DOHH2 (cell line): ENCODE measurements at regions not wholly inside any gene's neighbourhood (a gene's known extent, or its start where the extent isn't known, plus 50 kb on each side); places are given as distances from the start of the nearest gene placed in this dataset.

Source experiments
- H3F3A ChIP-seq: fragments of 200-600 bp; sonication (generic), shearing (Covaris generic); 2 replicates; pipeline ENCODE4 v1.6.0; 2016; ENCODE audit warnings: antibody characterized with exemption, mild to moderate bottlenecking; ENCODE audit not compliant: control insufficient read depth, insufficient read depth
- H3K27ac ChIP-seq: fragments of 200-600 bp; sonication (generic); 2 replicates; pipeline ENCODE4 v1.5.1; 2014; ENCODE audit warnings: low read depth, mild to moderate bottlenecking, low read length, moderate library complexity
- H3K27me3 ChIP-seq: fragments of 200-600 bp; sonication (generic); 2 replicates; pipeline ENCODE4 v1.6.1; 2014; ENCODE audit warnings: mild to moderate bottlenecking, low read length, mixed read lengths; ENCODE audit not compliant: control insufficient read depth
- H3K36me3 ChIP-seq: fragments of 200-600 bp; sonication (generic); 2 replicates; pipeline ENCODE4 v1.6.1; 2014; ENCODE audit warnings: mild to moderate bottlenecking, low read length, moderate library complexity, mixed read lengths; ENCODE audit not compliant: control insufficient read depth
- H3K4me1 ChIP-seq: fragments of 200-600 bp; sonication (generic); 2 replicates; pipeline ENCODE4 v1.6.1; 2014; ENCODE audit warnings: mild to moderate bottlenecking, low read length, mixed read lengths; ENCODE audit not compliant: control insufficient read depth
- H3K4me2 ChIP-seq: fragments of 200-600 bp; sonication (generic); 2 replicates; pipeline ENCODE4 v1.6.0; 2014; ENCODE audit warnings: mild to moderate bottlenecking, low read length, moderate library complexity
- H3K4me3 ChIP-seq: fragments of 200-600 bp; sonication (generic); 2 replicates; pipeline ENCODE4 v1.5.1; 2014; ENCODE audit warnings: mild to moderate bottlenecking, low read length, mixed read lengths
- H3K79me2 ChIP-seq: fragments of 200-600 bp; sonication (generic); 2 replicates; pipeline ENCODE4 v1.6.1; 2014; ENCODE audit warnings: mild to moderate bottlenecking, low read length, mixed read lengths; ENCODE audit not compliant: control insufficient read depth
- H3K9me2 ChIP-seq: fragments of 200-600 bp; sonication (generic); replicated peaks from 2 replicates; pipeline ENCODE4 v1.6.1; 2014; ENCODE audit warnings: mild to moderate bottlenecking, low read length, mixed read lengths; ENCODE audit not compliant: control insufficient read depth
- H3K9me3 ChIP-seq: fragments of 200-600 bp; sonication (generic); 2 replicates; pipeline ENCODE4 v1.6.1; 2014; ENCODE audit warnings: antibody characterized with exemption, low read length, mixed read lengths; ENCODE audit not compliant: control insufficient read depth, insufficient read depth
- H4K20me1 ChIP-seq: fragments of 200-600 bp; sonication (generic); 2 replicates; pipeline ENCODE4 v1.6.0; 2014; ENCODE audit warnings: low read depth, mild to moderate bottlenecking, antibody characterized with exemption, low read length, moderate library complexity; ENCODE audit not compliant: control insufficient read depth, insufficient read depth
- EZH2phosphoT487 ChIP-seq: fragments of 200-600 bp; sonication (generic); IDR thresholded peaks from 2 replicates; pipeline ENCODE4 v1.6.1; 2017; ENCODE audit warnings: borderline replicate concordance, mild to moderate bottlenecking, antibody characterized with exemption, low read length, moderate library complexity, mixed read lengths
- TF ChIP-seq, protein P1 (sequence below): fragments of 200-600 bp; sonication (generic); IDR thresholded peaks from one replicate; pipeline ENCODE4 v1.5.1; 2014; ENCODE audit warnings: antibody characterized with exemption, mild to moderate bottlenecking, low read depth, low read length; ENCODE audit not compliant: poor library complexity, severe bottlenecking

DNA sequence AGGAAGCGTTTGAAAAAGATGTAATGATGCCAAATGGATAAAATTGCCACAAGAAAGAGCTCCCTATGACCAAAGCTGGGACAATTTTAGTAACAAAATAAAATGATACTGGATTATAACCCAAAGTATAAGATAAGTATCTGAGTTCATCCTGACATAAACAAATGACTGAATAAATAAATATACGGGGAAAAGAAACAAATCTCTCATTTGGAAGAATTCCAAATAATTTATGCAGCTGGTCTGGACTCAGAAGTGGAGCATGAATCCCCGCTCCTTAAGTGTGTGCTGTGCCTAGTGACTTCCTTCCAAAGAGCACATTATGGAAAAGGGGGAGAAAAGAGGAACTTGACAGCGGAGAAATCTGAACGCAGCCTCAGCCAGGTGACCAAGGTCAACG is 186.2 kb downstream of the RAMP3 start:
- TF ChIP-seq, protein P1, sequence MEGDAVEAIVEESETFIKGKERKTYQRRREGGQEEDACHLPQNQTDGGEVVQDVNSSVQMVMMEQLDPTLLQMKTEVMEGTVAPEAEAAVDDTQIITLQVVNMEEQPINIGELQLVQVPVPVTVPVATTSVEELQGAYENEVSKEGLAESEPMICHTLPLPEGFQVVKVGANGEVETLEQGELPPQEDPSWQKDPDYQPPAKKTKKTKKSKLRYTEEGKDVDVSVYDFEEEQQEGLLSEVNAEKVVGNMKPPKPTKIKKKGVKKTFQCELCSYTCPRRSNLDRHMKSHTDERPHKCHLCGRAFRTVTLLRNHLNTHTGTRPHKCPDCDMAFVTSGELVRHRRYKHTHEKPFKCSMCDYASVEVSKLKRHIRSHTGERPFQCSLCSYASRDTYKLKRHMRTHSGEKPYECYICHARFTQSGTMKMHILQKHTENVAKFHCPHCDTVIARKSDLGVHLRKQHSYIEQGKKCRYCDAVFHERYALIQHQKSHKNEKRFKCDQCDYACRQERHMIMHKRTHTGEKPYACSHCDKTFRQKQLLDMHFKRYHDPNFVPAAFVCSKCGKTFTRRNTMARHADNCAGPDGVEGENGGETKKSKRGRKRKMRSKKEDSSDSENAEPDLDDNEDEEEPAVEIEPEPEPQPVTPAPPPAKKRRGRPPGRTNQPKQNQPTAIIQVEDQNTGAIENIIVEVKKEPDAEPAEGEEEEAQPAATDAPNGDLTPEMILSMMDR = no peak
- no peak for TF ChIP-seq EZH2phosphoT487
- peaks cover 4% of the 10 kb centered on the region; the same call in 1 of the 2 replicates for H3K27me3 ChIP-seq
- no peaks in the 10 kb centered on the region for H4K20me1 ChIP-seq
- no peaks in the 10 kb centered on the region for H3K36me3 ChIP-seq
- H3K27ac ChIP-seq = no peak overlapping the region
- H3F3A ChIP-seq = no peaks in the 10 kb centered on the region
- H3K4me2 ChIP-seq = no peak overlapping the region
- no peaks in the 10 kb centered on the region for H3K4me1 ChIP-seq
- H3K9me2 ChIP-seq = no peaks in the 10 kb centered on the region
- no peaks in the 10 kb centered on the region for H3K9me3 ChIP-seq
- H3K4me3 ChIP-seq = no peak overlapping the region
- no peaks in the 10 kb centered on the region for H3K79me2 ChIP-seq

DNA sequence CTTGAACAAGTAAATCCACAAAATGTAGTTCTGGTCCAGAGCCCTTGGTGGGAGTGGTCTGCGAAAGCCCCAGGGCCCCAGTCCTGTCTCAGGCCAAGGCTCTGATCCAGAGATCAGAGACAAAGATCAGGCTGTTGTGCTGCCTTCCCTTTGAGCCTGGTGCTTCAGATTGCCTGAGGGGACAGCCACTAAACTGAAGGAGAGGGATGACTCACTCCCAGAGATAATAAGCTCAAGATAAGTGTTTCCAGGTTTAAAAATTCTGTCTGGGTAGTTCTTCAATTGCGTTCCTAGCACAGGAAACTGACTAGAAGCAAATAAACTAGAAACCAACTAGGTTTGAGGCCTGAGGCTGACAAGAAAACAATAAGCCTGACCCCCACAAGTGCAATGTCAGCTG is 190.2 kb downstream of the RAMP3 start:
- Histone ChIP-seq H3K4me1 (no peaks in the 10 kb centered on the region), H3K9me2 (no peaks in the 10 kb centered on the region), H3F3A (no peaks in the 10 kb centered on the region), H3K4me2 (no peak overlapping the region), H4K20me1 (no peaks in the 10 kb centered on the region), H3K36me3 (no peaks in the 10 kb centered on the region), H3K4me3 (no peak overlapping the region), H3K79me2 (no peaks in the 10 kb centered on the region), H3K9me3 (no peaks in the 10 kb centered on the region), H3K27ac (no peak overlapping the region), H3K27me3 (no peaks in the 10 kb centered on the region)
- TF ChIP-seq EZH2phosphoT487 = no peak
- TF ChIP-seq, protein P1 = no peak

DNA sequence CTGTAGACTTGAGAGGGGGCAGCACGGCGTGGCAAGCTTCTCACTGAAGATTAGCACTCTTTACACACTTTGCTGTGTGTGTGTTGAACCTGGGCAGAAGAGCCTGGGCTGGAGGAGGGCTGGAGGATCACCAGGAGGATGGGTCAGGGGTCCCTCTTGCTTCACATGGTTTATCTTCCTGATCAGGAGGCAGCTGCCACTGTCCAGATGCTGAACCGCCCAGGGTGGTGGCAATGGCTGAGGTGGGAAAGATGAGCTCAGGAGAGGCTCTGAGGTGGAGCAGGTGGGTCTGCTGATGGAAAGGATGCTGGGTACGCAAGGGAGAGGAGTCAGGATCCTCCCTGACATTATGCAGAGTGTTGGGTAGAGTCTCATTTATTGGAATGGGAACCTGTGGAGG is 191.5 kb downstream of the RAMP3 start:
- no peaks in the 10 kb centered on the region for H3K36me3 ChIP-seq
- no peaks in the 10 kb centered on the region for H3K9me3 ChIP-seq
- no peak for TF ChIP-seq EZH2phosphoT487
- TF ChIP-seq, protein P1 = no peak
- H3F3A ChIP-seq = no peaks in the 10 kb centered on the region
- H3K9me2 ChIP-seq = no peaks in the 10 kb centered on the region
- H3K27ac ChIP-seq = no peak overlapping the region
- H3K4me1 ChIP-seq = no peaks in the 10 kb centered on the region
- H3K4me3 ChIP-seq = no peak overlapping the region
- H3K27me3 ChIP-seq = no peaks in the 10 kb centered on the region
- H3K4me2 ChIP-seq = no peak overlapping the region
- H3K79me2 ChIP-seq = no peaks in the 10 kb centered on the region
- H4K20me1 ChIP-seq = no peaks in the 10 kb centered on the region

DNA sequence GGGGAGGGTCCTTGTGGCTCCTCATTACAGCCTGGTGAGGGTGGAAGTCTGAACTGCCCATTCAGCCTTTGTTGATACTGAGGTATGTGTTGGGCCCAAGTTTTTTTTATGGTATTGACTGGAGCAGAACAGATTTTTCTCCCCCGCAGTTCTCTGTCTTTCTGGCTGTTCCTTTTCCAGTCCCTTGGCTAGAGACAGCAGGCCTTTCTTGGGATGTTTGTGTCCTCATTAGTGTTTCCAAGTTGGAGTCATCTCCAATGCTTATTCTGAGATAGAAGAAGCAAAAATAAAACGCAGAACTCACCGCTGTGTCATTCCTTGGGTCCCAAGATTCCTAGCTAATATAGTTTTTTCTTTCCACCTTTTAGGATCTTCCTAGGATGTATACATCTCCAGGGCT is 193.3 kb downstream of the RAMP3 start:
- TF ChIP-seq, protein P1 = no peak

More for the DNA sequence above, 193.3 kb downstream of the RAMP3 start:
- Histone ChIP-seq H3K27ac (no peak overlapping the region), H4K20me1 (no peaks in the 10 kb centered on the region), H3K4me3 (no peak overlapping the region), H3K4me2 (no peak overlapping the region), H3K36me3 (no peaks in the 10 kb centered on the region), H3F3A (no peaks in the 10 kb centered on the region), H3K9me3 (no peaks in the 10 kb centered on the region), H3K4me1 (no peaks in the 10 kb centered on the region), H3K9me2 (no peaks in the 10 kb centered on the region), H3K79me2 (no peaks in the 10 kb centered on the region), H3K27me3 (no peaks in the 10 kb centered on the region)
